HG02973 (cell line): ENCODE measurements at regions not wholly inside any gene's neighbourhood (a gene's known extent, or its start where the extent isn't known, plus 50 kb on each side); places are given as distances from the start of the nearest gene placed in this dataset.
A peak's percentile ranks its signal among the peaks of the same experiment; 100 is the strongest.

ENCODE experiments used
- ATAC-seq: cut with Tn5 transposase; IDR thresholded peaks from one replicate; pipeline ENCODE4 v1.9.1; 2021; ENCODE audit warnings: moderate library complexity; ENCODE audit not compliant: unreplicated experiment

DNA sequence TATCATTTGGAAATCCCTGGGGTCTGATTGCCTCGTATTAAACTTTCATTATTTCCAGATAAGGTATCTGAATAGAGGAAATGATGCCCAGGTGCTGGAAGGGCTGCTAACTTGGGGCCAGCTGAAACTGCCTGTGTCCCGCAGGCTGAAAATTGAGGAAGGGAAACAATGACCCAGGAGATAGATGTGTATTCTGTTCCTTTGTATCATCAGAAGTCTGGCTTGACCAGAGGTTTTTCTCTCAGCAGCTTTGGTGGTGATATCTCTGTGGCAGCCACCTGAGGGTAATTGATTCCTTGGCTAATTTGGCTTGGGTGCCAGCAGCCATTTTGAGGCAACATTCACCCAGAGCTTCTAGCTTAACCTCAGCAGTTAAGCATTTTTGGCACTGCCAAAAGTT, 90.0 kb upstream of the STT3B start:
- no peak for ATAC-seq

GRCh38 chr3:31444220-31445142, 88.2 kb upstream of the STT3B start:
- no peak for ATAC-seq

GRCh38 chr3:31445701-31446100, 87.0 kb upstream of the STT3B start:
- ATAC-seq = no peak

GRCh38 chr3:31448035-31448881, 84.5 kb upstream of the STT3B start:
- peak; percentile 68 for ATAC-seq

DNA sequence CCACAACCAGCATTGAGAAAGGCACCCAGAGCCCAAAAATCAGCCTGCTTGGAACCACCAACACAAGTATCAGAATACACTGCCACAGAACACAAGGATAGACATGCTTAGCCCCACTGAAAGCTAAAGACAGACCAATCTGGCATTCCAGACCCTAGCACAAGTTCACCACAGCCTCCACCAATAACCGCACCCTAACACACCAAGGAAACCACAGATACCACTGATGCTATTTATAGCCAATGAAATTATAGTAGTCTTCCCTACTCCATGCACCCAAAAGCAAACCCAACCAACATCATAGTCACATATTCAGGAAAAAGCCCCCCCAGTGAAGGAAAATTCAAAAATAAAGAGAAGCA, 83.9 kb upstream of the STT3B start:
- peak; percentile 33 for ATAC-seq

- ATAC-seq = no peak
These were observed 83.4 kb upstream of the STT3B start for GRCh38 chr3:31449318-31449717.

GRCh38 chr3:31450345-31450744, 82.4 kb upstream of the STT3B start:
- ATAC-seq = no peak

GRCh38 chr3:31452495-31453106, 80.1 kb upstream of the STT3B start:
- no peak for ATAC-seq

- no peak for ATAC-seq
These were observed 79.3 kb upstream of the STT3B start for GRCh38 chr3:31453430-31453829.

- ATAC-seq = no peak
These were observed 77.2 kb upstream of the STT3B start for GRCh38 chr3:31455524-31455923.

GRCh38 chr3:31456373-31456772, 76.4 kb upstream of the STT3B start:
- ATAC-seq = no peak

- no peak for ATAC-seq
These were observed 71.3 kb upstream of the STT3B start for GRCh38 chr3:31461426-31461825.

DNA sequence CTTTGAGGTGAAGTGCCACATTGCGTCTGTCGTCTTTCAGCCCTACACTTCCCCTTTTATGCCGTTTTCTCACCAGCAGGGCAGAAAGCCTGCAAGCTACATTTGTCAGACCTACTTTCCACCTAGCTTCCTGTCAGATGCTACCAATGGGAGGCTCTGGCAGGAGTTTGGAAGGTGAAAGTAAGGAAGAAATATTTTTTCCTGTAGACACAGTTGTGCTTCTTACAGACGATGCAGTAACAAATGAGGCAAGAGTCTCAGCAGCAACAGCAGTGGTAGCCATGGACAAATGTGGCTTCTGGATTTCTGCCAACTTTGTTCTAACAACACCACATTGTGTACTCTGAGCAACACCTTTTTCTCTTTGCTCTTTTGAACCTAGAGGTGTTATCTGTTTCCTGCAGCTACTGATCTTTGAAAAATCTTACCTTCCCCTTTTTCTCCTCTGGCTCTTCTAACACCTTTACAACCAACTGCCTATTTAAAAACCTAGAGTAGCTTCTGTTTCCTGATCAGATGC, 70.6 kb upstream of the STT3B start:
- ATAC-seq = peak; percentile 92

DNA sequence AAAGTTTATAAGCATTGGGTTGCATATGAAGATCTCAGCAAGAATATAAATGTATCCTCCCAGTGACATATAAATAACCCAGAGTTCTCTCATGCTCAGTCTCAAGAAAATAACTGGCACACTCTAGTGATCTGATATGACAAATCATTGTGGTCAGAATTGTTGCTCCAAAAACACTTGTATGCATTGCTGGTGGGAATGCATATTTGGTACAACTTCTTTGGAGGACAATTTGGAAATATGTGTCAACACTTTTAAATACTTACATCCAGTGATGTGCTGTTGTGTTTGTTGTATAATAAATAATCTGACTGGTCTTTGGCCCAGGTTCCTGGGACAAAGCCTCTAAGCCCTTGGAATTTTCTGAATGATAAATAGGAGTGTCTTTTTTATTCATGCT, 66.7 kb upstream of the STT3B start:
- ATAC-seq = no peak

- no peak for ATAC-seq
These were observed 65.9 kb upstream of the STT3B start for GRCh38 chr3:31466866-31467265.

GRCh38 chr3:31468433-31468832, 64.3 kb upstream of the STT3B start:
- no peak for ATAC-seq

- no peak for ATAC-seq
These were observed 63.3 kb upstream of the STT3B start for GRCh38 chr3:31469385-31469784.

DNA sequence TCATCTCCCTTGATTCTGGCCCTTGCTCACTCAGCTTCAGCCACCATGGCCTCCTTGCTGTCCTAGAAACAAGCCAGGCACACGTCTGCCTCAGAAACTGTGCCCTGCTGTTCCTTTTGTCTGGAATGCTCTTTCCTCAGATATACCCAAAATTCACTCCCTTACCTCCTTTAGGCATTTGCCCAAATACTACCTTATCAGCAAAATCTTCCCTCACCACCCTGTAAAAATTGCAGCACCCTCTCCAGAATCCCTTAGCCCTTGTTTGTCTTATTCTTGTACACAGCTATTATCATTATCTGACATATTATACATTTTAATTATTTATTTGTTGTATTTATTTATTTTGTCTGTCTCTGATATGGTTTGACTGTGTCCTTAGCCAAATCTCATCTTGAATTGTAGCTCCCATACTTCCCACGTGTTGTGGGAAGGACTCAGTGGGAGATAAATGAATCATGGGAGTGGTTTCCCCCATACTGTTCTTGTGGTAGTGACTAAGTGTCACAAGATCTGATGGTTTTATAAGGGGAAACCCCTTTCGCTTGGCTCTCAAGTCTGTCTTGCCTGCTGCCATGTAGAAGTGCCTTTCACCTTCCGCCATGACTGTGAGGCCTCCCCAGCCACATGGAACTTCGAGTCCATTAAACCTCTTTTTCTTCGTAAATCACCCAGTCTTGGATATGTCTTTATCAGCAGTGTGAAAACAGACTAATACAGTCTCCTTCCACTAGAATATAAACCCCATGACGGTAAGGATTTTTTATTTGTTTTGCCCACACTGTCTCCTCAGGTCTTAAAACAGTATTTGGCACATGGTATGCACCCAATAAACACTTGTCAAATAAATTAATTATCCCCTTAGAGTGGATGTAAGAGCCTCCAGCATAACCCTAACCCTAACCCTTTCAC, 60.0 kb upstream of the STT3B start:
- ATAC-seq = no peak

DNA sequence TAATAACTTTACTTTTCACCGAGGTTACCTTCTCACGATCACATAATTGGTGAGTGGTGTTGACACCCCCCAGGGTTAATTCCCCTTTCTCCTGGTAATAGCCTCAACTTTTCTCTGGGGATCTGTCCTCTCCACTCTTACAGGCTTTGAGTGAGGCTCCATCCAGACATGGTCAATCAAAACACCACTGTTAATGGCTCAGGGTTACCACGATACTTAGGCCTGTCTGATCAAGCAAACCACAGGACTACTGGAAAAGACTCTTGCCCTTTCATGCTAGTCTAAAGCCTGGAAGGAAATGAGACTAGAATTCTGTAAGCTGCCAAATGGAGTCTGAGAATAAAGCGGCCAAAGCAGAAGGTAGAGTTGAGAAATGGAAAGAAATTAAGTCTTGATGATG, 56.5 kb upstream of the STT3B start:
- ATAC-seq = no peak

DNA sequence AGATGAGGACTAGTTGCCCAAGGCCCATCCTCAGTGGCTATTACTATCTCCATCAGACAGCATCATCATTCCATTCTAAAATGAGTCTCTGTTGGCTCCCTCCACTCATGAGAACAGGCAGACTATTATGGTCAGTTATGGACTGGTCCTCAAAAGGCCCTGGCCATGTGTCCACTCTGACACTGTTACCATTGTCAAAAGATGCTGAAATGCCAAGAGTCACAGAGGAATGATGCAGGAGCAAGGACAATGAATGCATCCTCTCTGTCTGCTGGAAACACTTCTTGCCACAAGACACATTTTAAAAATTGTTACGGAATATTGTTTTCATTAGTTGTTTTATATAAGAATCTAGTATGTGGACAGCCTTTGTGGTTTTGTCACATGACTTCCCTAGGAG, 53.3 kb upstream of the STT3B start:
- ATAC-seq = no peak
